C4-2B (cell line): ENCODE measurements at regions not wholly inside any gene's neighbourhood (a gene's known extent, or its start where the extent isn't known, plus 50 kb on each side); places are given as distances from the start of the nearest gene placed in this dataset.

Experiments used
- ZFX ChIP-seq: fragments of 450-650 bp; IDR thresholded peaks from 2 replicates; pipeline ENCODE4 v1.6.1; 2017
- TF ChIP-seq, protein P1 (sequence below): fragments of 450-650 bp; conservative IDR thresholded peaks from 2 replicates; pipeline ENCODE4 v1.5.1; 2017; ENCODE audit warnings: mild to moderate bottlenecking

DNA sequence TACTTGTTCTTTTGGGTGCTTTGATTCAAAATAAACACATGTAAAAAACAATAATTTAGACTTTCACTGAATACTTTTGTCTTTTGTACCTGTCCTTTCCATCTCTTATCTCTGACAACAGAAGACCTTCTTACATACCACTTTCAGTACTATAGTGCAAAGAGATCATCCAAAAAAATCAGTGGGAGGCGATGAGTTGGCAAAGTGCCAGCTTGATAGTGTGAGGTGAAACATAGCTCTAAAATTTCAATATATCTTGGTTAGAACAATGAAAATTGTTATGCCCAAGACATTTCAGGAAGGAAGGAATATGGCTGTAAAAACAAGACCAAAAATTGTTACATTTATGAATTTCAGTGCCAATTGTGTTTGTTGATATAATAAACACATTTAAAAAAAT is 390.2 kb upstream of the COBL start:
- TF ChIP-seq, protein P1, sequence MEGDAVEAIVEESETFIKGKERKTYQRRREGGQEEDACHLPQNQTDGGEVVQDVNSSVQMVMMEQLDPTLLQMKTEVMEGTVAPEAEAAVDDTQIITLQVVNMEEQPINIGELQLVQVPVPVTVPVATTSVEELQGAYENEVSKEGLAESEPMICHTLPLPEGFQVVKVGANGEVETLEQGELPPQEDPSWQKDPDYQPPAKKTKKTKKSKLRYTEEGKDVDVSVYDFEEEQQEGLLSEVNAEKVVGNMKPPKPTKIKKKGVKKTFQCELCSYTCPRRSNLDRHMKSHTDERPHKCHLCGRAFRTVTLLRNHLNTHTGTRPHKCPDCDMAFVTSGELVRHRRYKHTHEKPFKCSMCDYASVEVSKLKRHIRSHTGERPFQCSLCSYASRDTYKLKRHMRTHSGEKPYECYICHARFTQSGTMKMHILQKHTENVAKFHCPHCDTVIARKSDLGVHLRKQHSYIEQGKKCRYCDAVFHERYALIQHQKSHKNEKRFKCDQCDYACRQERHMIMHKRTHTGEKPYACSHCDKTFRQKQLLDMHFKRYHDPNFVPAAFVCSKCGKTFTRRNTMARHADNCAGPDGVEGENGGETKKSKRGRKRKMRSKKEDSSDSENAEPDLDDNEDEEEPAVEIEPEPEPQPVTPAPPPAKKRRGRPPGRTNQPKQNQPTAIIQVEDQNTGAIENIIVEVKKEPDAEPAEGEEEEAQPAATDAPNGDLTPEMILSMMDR: no peak
- no peak for TF ChIP-seq ZFX
